EH (cell line): ENCODE measurements at regions not wholly inside any gene's neighbourhood (a gene's known extent, or its start where the extent isn't known, plus 50 kb on each side); places are given as distances from the start of the nearest gene placed in this dataset.
"Not testable (repeated sequence)": the region's sequence is repeated elsewhere in the genome, so short reads cannot be mapped to it uniquely, and the experiment has no call there.

Source experiments
- DNase-seq: peaks from one replicate; pipeline ENCODE4 v3.0.0-alpha.2; 2015; ENCODE audit warnings: low read depth

GRCh38 chr2:234558642-234559041, 61.8 kb upstream of the ARL4C start:
- no peak for DNase-seq

GRCh38 chr2:234556848-234557573, 60.1 kb upstream of the ARL4C start:
- DNase-seq: peak; percentile 47

DNA sequence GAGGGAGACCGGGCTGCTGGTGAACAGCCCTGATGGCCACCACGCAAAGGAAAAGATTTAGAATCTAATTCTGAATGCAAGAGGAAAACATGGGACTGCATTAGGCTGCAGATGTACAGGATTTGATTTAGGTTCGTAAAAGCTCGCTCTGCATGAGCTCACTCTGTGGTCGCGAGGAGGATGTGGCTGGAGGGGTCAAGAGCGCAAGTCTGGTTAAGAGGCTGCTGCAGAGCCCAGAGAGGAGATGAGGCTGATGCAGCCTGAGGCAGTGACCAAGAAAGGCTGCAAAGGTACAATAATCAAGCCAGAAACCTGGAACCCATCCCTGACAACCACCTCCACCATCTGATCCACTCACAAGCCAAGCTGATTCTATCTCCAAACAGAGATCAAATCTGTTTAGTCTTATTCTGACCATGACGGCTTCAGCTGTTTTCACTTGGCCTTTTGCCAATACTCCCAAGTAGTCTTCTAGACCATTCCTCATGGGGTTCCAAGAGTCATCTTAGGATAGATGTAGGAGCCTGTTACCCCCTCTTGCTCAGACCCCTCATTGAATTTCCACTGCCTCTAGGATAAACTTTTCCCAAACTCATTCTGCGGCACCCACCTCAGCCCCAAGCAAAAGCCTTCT, 58.9 kb upstream of the ARL4C start:
- DNase-seq: peak; percentile 69

GRCh38 chr2:234555161-234555560, 58.3 kb upstream of the ARL4C start:
- no peak for DNase-seq

DNA sequence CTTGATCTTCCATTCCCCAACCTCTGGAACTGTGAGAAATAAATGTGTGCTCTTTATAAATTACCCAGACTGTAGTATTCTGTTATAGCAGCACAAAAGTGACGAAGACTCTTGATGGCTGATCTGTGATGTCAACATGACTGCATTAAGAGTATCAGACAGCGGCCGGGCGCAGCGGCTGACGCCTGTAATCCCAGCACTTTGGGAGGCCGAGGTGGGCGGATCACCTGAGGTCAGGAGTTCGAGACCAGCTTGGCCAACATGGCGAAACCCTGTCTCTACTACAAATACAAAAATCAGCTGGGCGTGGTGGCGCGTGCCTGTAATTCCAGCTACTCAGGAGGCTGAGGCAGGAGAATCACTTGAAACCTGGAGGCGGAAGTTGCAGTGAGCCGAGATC, 56.3 kb upstream of the ARL4C start:
- DNase-seq: not testable (repeated sequence)

- DNase-seq: peak; percentile 81
These were observed 53.7 kb upstream of the ARL4C start for GRCh38 chr2:234550511-234551107.

DNA sequence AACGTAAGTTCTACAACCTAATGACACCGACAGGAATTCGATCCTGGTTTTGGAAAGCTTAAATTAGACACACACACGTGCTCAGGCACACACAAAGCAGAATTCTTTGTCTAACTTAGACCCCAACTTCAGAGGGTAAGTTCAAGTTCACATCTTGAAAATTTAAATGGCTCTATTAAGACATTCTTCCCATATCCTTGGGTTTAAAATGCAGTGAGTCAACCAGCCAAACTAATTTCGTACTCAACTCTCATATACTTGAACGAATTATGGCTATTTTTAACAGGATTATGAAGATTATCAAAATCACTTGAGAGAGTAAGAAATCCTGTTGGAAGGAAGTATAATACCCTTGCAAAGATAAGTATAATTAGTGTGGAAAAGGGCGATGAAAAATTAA, 53.2 kb upstream of the ARL4C start:
- peak; percentile 17 for DNase-seq

GRCh38 chr2:234548695-234549420, 52.0 kb upstream of the ARL4C start:
- DNase-seq: peak; percentile 13

DNA sequence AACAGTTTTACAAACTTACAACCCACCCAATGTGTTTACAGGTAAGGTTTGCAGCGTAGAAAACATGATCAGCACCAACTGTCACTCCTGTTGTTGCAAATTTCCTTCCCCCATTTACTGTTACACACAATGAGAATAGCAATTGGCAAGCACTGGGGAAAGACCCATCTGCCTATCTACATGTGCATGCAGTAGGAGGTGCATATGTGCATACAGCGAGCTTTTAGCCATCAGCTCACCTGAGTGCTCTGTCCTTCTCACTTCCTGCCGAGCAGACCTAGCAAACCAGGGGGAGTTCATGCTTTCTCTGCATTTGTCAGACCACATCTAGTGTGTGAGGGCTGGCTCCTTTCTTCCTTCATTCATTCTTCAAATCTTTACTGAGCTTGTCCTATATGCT, 49.9 kb upstream of the ARL4C start:
- no peak for DNase-seq
